ENCODE measurements at regions not wholly inside any gene's neighbourhood (a gene's known extent, or its start where the extent isn't known, plus 50 kb on each side); places are given as distances from the start of the nearest gene placed in this dataset. TPM values are rescaled to one million over a fixed set of nuclear protein-coding genes. Genes with fewer than 3 reads are reported as not detected.

Small RNA genes lying in the stretch of these regions (small RNA-seq; reads per million reads assigned to genes)
- gene RN7SL352P (ENCODE audit: insufficient read length, low read depth, low replicate concordance) = not detected
